ENCODE measurements at regions not wholly inside any gene's neighbourhood (a gene's known extent, or its start where the extent isn't known, plus 50 kb on each side); places are given as distances from the start of the nearest gene placed in this dataset.

GRCh38 chr18:51821610-51822009, 518.4 kb upstream of the DCC start:
- TF ChIP-seq EP300 (IDR thresholded peaks at IDR 0.05) (no peak), CTCF (IDR thresholded peaks at IDR 0.05) (no peak), POLR2A (IDR thresholded peaks at IDR 0.05) (no peak)
